ACC112 (cell line): ENCODE measurements at regions not wholly inside any gene's neighbourhood (a gene's known extent, or its start where the extent isn't known, plus 50 kb on each side); places are given as distances from the start of the nearest gene placed in this dataset.

Source experiments
- H2AFZ ChIP-seq: fragments of 200-600 bp; sonication (generic); one replicate; pipeline ENCODE4 v1.6.0; 2017; ENCODE audit warnings: antibody characterized with exemption, low read length; ENCODE audit not compliant: unreplicated experiment
- H3K27ac ChIP-seq: fragments of 200-600 bp; sonication (generic); 2 replicates; pipeline ENCODE4 v1.5.1; 2014; ENCODE audit warnings: low read depth, mild to moderate bottlenecking, antibody characterized with exemption, low read length, moderate library complexity
- H3K27me3 ChIP-seq: fragments of 200-600 bp; sonication (generic); 2 replicates; pipeline ENCODE4 v1.6.1; 2014; ENCODE audit warnings: mild to moderate bottlenecking, antibody characterized with exemption, low read length, moderate library complexity, mixed read lengths; ENCODE audit not compliant: insufficient read depth
- H3K36me3 ChIP-seq: fragments of 200-600 bp; sonication (generic); 2 replicates; pipeline ENCODE4 v1.6.1; 2016; ENCODE audit warnings: mild to moderate bottlenecking, antibody characterized with exemption, low read length, moderate library complexity, mixed read lengths; ENCODE audit not compliant: insufficient read depth
- H3K4me1 ChIP-seq: fragments of 200-600 bp; sonication (generic); one replicate; pipeline ENCODE4 v1.6.1; 2016; ENCODE audit warnings: low read length, mixed read lengths; ENCODE audit not compliant: insufficient read depth, unreplicated experiment, control insufficient read depth
- H3K4me3 ChIP-seq: fragments of 200-600 bp; sonication (generic); 2 replicates; pipeline ENCODE4 v1.5.1; 2014; ENCODE audit warnings: mild to moderate bottlenecking, low read depth, low read length
- H3K79me2 ChIP-seq: fragments of 200-600 bp; sonication (generic); one replicate; pipeline ENCODE4 v1.6.0; 2016; ENCODE audit warnings: low read length; ENCODE audit not compliant: control insufficient read depth, unreplicated experiment, insufficient read depth

DNA sequence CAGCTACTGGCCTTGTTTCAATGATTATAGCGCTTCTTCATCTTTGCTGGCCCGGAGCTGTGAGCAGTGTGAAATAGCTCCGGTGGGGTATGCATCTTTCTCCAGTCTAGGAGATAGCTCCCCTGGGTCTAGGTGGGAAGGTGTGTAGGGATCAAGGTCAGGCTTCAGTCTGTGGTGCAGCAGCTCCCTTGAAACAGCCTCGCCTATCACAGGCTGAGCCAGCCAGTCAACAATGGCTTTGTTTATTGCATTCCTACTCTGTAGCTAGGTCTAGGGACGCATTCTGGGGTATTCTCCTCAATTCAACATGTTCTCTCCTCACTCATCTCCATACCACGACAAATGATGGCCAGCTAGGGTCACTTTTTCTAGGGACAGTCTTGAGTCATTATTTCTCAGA, 646.8 kb upstream of the IGFBP3 start:
- no peaks in the 10 kb centered on the region for H3K36me3 ChIP-seq
- no peak overlapping the region for H2AFZ ChIP-seq
- no peak overlapping the region for H3K27ac ChIP-seq
- no peaks in the 10 kb centered on the region for H3K27me3 ChIP-seq
- H3K4me1 ChIP-seq = peaks cover 15% of the 10 kb centered on the region
- no peaks in the 10 kb centered on the region for H3K79me2 ChIP-seq
- H3K4me3 ChIP-seq = no peak overlapping the region

DNA sequence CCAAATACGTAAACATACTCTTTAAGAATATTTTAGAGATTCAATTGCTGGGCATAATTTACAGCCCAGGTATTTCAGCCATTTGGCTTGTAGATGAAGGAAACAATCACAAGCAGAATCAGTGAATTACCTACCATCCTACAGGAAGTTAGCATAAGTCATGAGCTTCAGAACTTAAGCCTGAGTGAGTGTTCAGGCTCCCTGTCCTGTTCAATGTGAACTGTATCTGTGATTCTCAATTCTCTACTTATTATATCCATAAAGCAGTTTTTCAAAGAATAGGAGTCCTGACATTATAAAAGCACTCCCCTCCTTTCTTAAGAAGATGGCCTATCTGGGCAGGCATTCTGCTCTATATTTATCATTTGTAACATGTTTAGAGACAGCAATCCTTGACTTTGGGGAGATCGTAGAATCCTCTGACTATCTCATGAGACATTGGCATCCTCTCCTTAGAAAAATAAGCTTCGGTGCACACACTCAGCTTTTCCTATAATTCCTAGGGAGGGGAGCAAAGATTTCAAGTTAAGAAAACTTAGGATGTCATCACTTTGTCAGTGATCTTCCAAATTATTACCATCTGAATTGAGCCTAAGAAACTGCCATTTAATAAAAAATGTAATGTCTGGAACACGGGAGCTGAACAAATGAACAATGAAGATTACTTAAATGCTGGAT, 645.2 kb upstream of the IGFBP3 start:
- Histone ChIP-seq H3K79me2 (no peaks in the 10 kb centered on the region), H3K27ac (peak overlapping the region; percentile 49), H2AFZ (peak overlapping the region; percentile 84), H3K4me1 (peaks cover 15% of the 10 kb centered on the region), H3K27me3 (no peaks in the 10 kb centered on the region), H3K36me3 (no peaks in the 10 kb centered on the region), H3K4me3 (no peak overlapping the region)

DNA sequence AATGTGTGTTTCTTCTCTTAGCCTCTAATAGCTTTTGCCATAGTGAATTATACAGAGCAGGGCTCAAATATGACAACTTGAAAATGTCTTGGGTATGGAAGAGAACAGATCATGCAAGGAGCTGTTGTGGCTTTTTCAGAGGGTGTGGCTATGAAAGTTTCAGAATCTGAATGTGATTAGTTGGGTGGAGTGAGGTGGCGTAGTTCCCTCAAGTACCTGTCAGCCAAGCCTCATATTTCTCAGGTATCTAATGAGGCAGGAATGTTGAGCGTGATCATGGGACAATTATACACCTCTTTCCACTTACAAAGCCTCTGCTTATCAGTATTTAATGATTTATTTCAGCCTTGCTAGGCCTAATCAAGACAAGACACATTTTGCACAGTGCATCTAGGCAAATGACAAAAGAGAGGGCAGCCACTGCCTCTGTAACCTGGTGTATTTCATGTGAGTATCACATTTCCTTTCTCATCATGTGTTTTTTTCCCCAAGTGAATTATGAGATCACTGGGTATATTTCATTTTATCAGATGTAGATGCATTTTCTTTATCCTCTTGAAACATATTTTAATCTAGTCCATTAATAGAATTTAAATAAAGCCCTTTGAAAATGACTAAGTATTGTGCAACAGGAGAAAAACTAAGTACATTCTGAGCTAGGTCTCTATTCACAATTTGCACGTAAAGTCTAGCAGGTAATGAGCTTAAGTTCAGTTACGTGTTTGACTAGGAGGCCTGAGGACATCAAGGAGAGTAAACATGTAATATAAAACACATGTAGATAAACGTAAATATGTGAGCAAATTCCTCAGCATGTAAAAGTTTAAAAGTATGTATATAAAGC, 644.4 kb upstream of the IGFBP3 start:
- Histone ChIP-seq H3K79me2 (no peaks in the 10 kb centered on the region), H3K4me3 (no peak overlapping the region), H3K27me3 (no peaks in the 10 kb centered on the region), H3K27ac (no peak overlapping the region), H3K4me1 (peaks cover 15% of the 10 kb centered on the region), H2AFZ (peak overlapping the region; percentile 84), H3K36me3 (no peaks in the 10 kb centered on the region)

DNA sequence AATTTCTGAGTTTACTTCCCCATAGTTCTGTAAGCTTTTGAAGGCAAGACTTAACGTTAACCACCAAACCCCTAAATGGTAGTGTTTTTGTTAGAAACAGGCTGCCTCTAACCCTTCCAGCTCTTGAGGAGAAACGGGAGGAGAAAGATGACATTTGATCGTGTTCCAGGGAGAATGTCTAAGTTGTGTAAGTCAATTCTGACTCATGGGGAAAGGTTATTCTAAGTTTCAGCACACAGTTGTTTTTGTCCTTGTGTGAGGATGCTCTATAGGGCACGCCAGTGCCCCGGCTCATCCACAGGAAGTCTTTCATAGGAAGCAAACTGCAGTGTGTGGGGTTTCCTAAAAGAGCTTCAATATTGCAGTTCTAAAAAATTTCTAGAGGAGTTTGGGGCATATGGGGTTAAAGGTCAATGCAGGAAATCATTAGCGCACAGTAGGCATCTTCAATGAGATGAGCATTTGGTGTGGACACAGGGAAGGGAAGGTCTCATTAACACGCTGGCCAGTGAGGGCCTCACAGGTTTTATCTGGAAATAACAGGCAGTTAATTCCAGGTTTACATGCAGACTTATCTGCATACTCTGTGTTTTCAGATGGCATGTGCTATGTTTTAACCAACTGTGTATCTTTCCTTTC, 638.2 kb upstream of the IGFBP3 start:
- H3K4me1 ChIP-seq = peaks cover 32% of the 10 kb centered on the region
- H3K4me3 ChIP-seq = no peak overlapping the region
- H3K27me3 ChIP-seq = no peaks in the 10 kb centered on the region
- no peaks in the 10 kb centered on the region for H3K36me3 ChIP-seq
- peak overlapping the region; percentile 10 for H2AFZ ChIP-seq
- H3K27ac ChIP-seq = peak overlapping the region; percentile 90
- H3K79me2 ChIP-seq = no peaks in the 10 kb centered on the region

DNA sequence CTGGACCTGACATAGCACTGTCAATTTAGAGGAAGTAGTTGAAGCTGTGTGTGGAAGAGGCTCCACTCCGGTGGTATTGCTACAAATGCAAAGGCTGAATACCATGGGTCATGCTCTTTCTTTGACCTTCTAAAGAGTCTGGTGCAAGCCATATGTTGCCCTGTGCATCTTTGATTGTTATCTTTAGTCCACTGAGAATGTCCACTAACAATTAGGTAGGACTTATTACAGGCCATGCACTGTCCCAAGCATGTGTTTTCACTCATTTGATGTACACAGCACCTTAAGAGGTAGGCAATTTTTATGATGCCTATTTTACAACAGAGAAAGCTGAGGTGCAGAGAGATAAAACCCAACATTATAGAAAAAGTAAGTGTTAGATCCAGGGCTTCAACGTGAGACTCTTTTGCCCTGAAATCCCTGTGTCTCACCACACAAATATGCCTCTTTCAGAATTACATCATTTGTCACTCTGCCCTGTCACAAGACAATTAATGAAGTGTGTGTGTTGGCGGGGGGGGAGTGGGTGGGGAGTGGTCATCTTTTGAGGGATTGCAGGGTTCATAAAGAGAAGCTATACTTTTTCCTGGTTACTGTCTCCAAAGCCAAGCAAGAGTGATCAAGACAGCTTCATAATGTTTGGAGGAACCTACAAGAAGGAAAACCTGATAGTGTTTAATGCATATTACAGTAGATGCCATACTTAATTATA, 637.6 kb upstream of the IGFBP3 start:
- peak overlapping the region; percentile 10 for H2AFZ ChIP-seq
- H3K4me1 ChIP-seq = peaks cover 32% of the 10 kb centered on the region
- H3K79me2 ChIP-seq = no peaks in the 10 kb centered on the region
- no peaks in the 10 kb centered on the region for H3K36me3 ChIP-seq
- no peaks in the 10 kb centered on the region for H3K27me3 ChIP-seq
- H3K4me3 ChIP-seq = no peak overlapping the region
- peak overlapping the region; percentile 90 for H3K27ac ChIP-seq

DNA sequence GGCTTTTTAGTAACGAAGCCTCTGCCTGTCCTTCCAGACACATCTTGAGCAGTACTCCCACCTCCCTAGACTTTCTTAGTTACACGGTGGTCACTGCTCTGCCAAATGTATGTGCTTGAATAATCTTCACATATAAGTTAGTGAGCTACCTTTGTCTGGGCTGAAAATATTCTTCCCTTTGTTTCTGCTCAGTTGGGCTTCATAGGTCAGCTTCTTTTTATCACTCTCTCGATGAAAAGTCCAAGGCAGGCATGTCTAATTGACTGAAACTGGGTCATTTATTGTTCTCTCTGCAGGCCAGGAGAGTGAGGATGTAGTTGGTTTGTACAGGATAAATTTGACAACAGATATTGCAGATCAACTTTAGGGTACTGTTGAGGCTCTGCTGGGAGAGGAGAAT, 636.7 kb upstream of the IGFBP3 start:
- no peaks in the 10 kb centered on the region for H3K79me2 ChIP-seq
- H3K4me3 ChIP-seq = no peak overlapping the region
- H3K27ac ChIP-seq = no peak overlapping the region; the same call in 1 of the 2 replicates
- H3K36me3 ChIP-seq = no peaks in the 10 kb centered on the region
- H3K27me3 ChIP-seq = no peaks in the 10 kb centered on the region
- peaks cover 32% of the 10 kb centered on the region for H3K4me1 ChIP-seq
- H2AFZ ChIP-seq = no peak overlapping the region

DNA sequence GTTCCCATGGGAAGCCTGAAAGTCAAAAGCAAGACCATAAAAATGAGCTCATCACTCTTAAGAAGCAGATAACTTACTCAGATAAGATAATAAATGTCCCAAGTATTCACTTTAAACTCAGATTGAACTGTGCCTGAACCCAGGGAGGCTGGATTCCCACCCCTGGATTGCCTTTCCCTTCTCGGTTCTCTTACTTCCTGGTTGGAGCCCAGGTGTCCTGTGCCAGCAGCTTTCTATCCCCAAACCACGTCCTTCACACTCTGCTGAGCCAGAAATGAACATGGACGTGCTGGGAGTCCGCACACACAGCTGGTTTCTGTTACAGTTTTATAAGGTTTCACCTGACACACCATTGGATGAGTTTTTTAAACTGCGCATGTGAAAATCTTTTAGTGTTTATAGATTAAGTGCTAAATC, 636.2 kb upstream of the IGFBP3 start:
- Histone ChIP-seq H3K4me3 (no peak overlapping the region), H3K79me2 (no peaks in the 10 kb centered on the region), H3K27ac (no peak overlapping the region), H3K4me1 (peaks cover 32% of the 10 kb centered on the region), H3K36me3 (no peaks in the 10 kb centered on the region), H3K27me3 (no peaks in the 10 kb centered on the region), H2AFZ (no peak overlapping the region)

DNA sequence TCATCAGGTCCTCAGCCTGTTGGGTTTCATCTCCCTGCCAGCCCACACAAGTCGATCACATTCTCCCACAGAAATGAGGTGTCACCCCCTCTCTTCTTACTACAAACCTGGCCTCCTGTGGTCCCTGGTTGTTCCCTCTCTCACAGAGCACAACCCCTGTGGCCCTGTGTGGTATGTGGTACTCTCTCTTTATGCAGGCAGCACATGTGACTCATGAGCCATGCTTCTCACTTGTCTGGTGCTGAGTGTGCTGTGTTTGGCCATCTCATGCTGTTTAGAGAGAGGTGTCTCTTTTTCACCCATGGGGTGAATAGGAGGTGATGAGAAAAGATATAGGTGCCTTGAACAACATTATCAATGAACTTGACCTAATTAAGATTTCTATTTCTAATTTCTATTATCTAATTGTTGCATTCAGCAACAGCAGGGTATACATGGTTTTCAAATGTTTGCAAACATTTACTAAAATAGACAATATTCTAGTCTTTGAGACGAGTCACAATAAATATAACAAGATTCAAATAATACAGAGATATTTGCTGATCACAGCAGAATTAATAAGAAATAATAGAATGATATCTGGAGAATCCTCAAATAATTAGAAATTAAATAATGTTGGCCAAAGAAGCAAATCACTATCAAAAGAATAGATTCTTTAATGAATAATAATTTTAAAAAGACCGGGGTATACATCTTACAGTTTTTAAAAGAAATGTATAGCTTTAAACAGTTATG, 633.8 kb upstream of the IGFBP3 start:
- H3K36me3 ChIP-seq = no peaks in the 10 kb centered on the region
- H2AFZ ChIP-seq = no peak overlapping the region
- H3K27me3 ChIP-seq = no peaks in the 10 kb centered on the region
- peaks cover 32% of the 10 kb centered on the region for H3K4me1 ChIP-seq
- H3K27ac ChIP-seq = no peak overlapping the region
- no peaks in the 10 kb centered on the region for H3K79me2 ChIP-seq
- H3K4me3 ChIP-seq = no peak overlapping the region

DNA sequence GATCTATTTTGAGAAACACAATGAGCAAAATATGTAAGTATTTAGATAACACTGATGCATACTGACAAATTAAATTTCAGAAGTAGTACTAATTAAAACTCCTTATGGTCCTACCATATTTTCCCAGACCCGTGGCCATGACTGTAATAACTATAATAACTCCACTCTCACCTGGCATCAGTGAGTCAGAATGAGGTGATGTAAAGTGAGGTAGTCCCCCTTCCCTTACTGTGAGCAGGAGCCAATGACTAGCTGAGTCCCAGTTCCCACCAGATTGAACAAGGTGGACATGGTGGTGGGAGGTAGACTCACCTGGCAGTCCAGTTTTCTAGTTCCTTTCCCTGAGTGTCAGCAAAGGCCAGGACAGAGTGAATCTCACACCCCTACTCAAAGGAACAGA, 630.5 kb upstream of the IGFBP3 start:
- H3K27me3 ChIP-seq = no peaks in the 10 kb centered on the region
- H3K4me1 ChIP-seq = peaks cover 8% of the 10 kb centered on the region
- no peaks in the 10 kb centered on the region for H3K79me2 ChIP-seq
- no peak overlapping the region for H2AFZ ChIP-seq
- H3K4me3 ChIP-seq = no peak overlapping the region
- no peaks in the 10 kb centered on the region for H3K36me3 ChIP-seq
- H3K27ac ChIP-seq = no peak overlapping the region

DNA sequence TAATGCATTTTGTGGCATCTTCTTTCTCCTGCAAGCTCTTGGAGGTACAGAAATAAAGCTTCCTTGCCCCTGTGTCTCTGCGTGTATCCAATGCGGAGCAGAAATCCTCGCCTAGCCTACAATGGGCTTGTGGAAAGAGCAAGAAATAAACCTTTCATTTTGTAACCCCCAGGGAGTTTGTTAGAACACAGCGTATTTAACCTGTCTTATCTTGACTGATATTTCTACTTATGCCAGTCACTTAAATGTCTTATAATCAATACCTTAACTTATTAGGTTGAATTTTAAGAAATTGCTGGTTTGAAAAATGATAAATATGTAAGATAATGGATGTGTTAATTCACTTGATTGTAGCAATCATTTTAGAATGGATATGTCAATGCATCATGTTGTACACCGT, 629.8 kb upstream of the IGFBP3 start:
- Histone ChIP-seq H3K4me3 (no peak overlapping the region), H3K36me3 (no peaks in the 10 kb centered on the region), H2AFZ (no peak overlapping the region)

More for the DNA sequence above, 629.8 kb upstream of the IGFBP3 start:
- Histone ChIP-seq H3K4me1 (peaks cover 15% of the 10 kb centered on the region), H3K79me2 (no peaks in the 10 kb centered on the region), H3K27me3 (no peaks in the 10 kb centered on the region), H3K27ac (no peak overlapping the region)
